COR-L47 (cell line): ENCODE measurements at regions not wholly inside any gene's neighbourhood (a gene's known extent, or its start where the extent isn't known, plus 50 kb on each side); places are given as distances from the start of the nearest gene placed in this dataset.

ENCODE experiments used
- DNase-seq: peaks from one replicate; lab custom pipeline; 2025; lab: John Stamatoyannopoulos, UW

- DNase-seq: no peak
Observed at GRCh38 chr1:60350531-60350930, 277.0 kb upstream of the C1orf87 start.

GRCh38 chr1:60348884-60349283 lies 275.3 kb upstream of the C1orf87 start:
- DNase-seq: no peak

GRCh38 chr1:60345621-60346020 lies 272.1 kb upstream of the C1orf87 start:
- DNase-seq: no peak

GRCh38 chr1:60345049-60345448 lies 271.5 kb upstream of the C1orf87 start:
- no peak for DNase-seq

GRCh38 chr1:60343736-60344135 lies 270.2 kb upstream of the C1orf87 start:
- no peak for DNase-seq

- no peak for DNase-seq
Observed at GRCh38 chr1:60342569-60342968, 269.0 kb upstream of the C1orf87 start.

- no peak for DNase-seq
Observed at GRCh38 chr1:60341274-60341673, 267.7 kb upstream of the C1orf87 start.

- no peak for DNase-seq
Observed at GRCh38 chr1:60331647-60332046, 258.1 kb upstream of the C1orf87 start.

- DNase-seq: no peak
Observed at GRCh38 chr1:60329651-60330050, 256.1 kb upstream of the C1orf87 start.

GRCh38 chr1:60311838-60312237 lies 238.3 kb upstream of the C1orf87 start:
- DNase-seq: no peak

- no peak for DNase-seq
Observed at GRCh38 chr1:60299581-60299980, 226.0 kb upstream of the C1orf87 start.

GRCh38 chr1:60298290-60298689 lies 224.7 kb upstream of the C1orf87 start:
- DNase-seq: no peak

GRCh38 chr1:60296794-60297193 lies 223.2 kb upstream of the C1orf87 start:
- DNase-seq: no peak

GRCh38 chr1:60292140-60292539 lies 218.6 kb upstream of the C1orf87 start:
- DNase-seq: no peak

GRCh38 chr1:60290393-60290792 lies 216.8 kb upstream of the C1orf87 start:
- no peak for DNase-seq

GRCh38 chr1:60287536-60287935 lies 214.0 kb upstream of the C1orf87 start:
- no peak for DNase-seq

- DNase-seq: no peak
Observed at GRCh38 chr1:60283690-60284089, 210.1 kb upstream of the C1orf87 start.

- DNase-seq: peak; percentile 72
Observed at GRCh38 chr1:60281360-60281932, 207.9 kb upstream of the C1orf87 start.

- DNase-seq: peak; percentile 0
Observed at GRCh38 chr1:60280819-60281218, 207.2 kb upstream of the C1orf87 start.

GRCh38 chr1:60280256-60280655 lies 206.7 kb upstream of the C1orf87 start:
- DNase-seq: no peak

- DNase-seq: no peak
Observed at GRCh38 chr1:60279798-60280197, 206.2 kb upstream of the C1orf87 start.

- DNase-seq: no peak
Observed at GRCh38 chr1:60277269-60277668, 203.7 kb upstream of the C1orf87 start.

GRCh38 chr1:60274422-60275290 lies 201.1 kb upstream of the C1orf87 start:
- no peak for DNase-seq

- DNase-seq: no peak
Observed at GRCh38 chr1:60273185-60273584, 199.6 kb upstream of the C1orf87 start.
